ENCODE measurements at regions not wholly inside any gene's neighbourhood (a gene's known extent, or its start where the extent isn't known, plus 50 kb on each side); places are given as distances from the start of the nearest gene placed in this dataset.

DNA sequence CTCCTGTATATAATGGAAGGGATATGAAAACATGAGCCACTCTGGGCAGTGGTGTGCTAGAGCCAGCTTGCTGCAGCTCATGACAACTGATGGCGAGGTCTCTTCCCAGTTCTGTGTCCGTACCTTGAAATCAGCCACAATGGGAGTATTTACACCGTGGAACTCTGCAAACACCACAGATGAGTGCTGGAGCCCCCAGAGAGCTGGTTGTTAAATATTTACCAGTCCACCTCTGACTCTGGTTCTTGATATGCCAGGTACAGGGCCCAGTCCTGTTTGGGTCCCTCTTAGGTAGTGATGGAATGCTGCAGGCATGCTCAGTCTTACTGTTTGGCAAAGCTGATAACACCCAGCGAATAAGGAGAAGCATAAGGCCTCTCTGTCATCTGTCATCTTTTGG, 116.1 kb upstream of the GLI2 start:
- no peak for DNase-seq

DNA sequence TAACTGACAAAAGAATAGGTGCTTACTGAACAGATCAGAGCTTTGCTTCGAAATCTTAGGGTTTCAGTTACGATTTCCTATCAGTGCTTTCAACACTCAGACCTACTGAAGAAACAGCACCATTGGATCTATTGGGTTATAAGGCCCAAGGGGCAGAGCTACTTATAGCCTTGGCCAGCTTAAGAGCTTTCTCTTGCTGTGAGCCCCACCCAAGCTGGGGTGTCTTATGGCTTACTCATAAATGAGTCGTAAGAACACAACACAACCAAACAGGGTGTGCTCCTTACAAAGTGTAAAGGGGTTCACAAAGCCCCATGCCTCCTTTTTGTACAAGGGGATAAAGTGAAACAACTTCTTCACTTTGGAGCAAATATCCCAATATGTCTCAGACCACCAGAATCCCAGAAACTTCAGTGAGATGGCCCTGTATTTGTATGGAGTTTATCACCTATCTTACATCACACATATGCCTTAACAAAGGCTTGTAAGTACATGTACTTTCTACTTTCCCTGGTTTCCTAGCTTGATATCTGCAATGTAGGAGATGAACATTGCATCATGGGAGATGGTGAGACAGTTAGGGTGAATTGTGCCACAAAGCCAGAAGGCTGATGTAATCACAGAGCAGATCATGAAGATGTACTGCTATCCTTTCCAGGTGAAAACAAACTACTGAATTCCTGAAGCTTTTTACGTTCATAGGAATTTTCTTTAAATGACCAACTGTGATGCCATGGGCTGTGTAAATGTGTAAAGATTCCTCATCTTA, 115.5 kb upstream of the GLI2 start:
- DNase-seq: no peak

DNA sequence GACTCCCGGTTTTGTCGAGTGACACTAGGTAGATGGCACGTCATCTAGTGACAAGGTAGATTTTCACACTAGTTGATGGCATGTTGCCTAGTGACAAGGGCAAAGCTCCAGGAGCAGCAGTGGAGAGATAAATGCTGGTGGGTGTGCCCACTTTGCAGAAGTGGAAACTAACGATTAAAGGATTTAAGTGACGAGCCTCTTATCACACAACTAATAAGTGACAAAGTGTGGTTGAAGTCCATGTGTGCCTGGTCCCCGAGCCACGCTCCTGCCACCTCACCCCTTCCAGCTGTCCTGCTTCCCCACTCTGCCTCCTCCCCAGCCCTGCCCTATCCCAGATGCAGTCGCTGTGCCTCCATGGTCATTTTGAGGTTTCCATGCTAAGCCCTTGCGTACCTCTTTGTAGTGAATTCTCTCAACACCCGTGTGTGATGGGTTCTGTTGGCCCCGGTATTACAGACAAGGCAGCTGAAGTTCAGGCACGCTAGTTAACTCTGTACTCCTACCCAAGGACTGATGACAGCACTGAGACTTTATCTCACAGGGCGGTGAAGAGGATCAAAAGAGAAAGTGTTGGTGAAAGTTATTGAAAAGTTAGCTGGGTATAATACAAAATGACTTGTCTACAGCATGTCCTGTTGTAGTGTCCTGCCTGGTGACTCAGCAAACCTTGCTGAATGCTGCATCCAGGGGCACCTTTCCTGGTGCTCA, 113.4 kb upstream of the GLI2 start:
- DNase-seq: no peak

DNA sequence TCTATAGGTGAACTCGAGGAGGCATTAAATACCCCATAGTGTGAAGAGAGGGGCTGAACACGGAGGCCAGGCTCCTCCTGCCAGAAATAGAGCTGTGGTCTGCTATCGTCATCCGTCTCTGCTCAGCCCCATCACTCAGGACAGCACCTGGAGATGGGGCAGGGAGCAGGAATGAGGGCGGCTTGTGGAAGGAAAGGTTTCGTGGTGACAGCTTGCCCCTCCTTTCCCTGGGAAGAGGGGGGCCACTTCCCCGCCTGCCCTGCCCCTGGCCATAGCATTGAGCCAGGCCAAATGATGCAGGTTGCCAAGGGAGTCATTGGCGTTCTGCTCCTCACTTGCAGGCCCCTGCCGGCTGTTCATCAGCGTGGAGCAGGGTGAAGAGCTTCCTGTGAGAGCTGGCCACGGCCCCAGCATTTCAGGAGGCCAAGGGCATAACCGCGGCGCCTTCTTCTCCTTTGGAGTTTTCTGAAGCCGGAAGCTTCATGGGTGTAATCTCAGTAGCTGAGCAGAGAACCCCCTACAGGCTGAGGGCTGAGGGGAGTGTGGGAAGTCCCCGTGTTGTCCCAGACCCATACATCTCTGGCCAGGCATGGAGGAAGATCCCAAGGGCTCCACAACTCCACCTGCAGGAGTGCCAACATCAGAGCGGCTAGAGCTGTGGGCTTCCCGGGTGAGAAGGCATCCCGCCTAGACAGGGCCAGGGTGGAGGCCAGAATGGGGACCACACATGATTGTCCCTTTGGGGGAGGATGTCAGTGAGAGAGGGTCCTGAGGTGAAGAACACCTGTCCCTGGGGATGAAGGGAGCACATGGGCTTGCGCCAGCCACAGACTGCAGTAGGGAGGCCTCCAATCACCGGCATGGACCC, 112.5 kb upstream of the GLI2 start:
- DNase-seq: no peak

DNA sequence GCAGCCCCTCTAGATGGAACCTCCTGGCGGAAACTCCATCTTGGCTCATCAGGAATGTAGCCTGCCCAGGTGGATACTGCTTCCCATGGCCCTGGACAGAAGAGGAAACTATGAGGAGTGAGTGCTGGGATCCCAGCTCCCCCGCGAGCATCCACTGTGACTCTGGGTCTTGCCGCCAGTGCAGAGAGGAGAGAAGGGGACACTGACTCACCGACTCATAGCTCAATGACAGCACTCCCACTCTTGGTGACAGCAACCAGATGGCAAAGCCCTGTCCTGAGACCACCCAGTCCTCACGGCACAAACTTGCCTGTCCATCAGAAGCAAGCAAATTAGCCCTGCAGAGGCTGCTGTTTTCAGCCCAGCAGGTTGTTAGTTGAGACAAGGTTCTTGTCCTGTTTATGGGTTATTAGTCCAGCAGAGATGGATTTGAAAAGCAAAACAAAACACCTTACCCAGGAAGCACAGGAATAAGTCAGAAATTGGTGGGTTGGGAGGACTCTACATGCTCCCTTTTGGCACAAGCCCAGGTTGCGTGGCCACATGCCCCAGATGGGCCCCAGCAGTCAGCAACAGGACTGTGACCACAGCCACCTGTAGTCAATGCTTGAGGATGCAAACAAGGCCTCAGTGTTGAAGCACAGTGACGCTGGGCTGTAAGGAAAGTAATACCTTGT, 111.5 kb upstream of the GLI2 start:
- no peak for DNase-seq

DNA sequence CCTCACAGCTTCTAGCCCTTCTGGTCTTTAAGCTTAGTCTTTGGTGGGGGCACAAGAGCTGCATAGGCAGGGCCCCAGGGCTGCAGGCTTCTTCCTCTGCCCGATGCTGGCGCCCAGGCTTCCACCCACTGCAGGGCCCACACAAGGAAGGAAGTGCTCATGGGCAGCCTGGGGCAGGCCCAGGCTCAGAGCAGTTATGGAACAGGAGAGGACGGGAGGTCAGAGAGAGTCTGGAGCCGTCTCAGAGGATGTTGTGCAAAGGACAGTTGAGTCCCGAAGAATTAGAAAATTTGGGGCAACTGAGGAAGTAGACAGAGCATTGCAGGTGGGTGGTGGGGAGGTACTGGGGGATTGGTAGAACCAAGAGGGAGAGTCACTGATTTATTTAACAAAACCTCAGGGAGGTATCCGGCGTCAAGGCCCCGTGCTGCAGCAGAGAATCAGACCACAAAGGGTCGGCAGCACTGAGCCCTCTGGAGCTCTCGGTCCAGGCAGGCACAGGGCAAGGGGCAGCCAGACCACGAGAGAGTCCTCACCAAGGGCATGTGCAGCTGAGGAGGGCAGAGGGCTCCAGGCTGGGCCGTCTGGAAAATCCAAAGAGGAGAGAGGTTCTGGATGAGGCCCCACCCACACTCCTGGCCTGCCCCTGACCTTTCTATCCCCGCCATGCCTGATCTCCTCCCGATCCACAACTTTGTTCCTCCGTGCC, 110.8 kb upstream of the GLI2 start:
- no peak for DNase-seq

DNA sequence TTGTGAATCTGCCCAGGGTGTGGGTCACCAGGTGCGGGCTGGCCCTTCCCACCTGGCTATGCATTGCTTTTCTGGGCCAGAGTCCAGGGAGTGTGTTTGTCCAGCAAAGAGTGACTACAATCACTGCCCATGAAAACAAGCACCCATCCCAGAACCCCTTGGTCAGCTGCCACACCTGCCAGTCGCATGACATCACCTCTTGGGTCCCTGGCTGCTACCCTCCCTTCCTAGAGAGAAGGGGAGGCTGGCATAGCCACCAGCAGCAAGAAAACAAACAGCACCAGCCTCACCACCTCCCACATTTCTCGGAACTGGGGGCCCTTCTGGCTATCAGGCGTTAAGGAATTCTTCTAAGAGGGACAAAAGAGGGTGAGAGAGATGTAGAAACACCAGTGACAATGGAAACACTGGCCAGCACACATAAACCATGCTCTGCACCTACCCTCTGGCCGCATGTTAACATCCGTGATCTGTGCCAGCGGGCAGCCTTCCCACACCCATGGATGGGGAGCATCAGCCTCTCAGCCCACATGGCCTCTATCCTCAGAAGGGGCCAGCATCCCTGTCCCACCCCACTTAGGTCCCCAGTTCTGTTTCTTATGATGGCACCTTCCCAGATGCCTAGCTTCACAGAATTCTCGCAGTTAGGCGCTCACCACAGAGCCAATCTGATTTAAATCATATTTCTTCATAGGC, 109.7 kb upstream of the GLI2 start:
- no peak for DNase-seq

DNA sequence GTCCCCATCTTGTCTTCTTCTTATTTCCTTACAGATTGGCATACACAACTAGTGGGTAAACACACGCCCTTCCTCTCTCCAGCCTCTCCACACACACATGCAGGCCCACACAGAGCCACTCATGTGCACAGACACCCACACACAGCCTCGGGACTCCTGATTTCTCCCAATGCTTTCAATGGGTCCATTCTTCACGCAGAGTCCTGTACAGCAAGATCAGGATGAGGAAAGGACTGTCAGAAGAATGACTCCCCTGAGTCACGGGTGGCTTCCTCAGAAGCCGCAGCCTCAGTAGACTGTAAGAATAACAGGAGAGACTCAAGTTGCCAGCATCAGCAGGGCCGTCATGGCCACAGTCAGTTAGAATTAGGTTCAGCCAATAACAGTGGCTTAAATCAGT, 109.1 kb upstream of the GLI2 start:
- DNase-seq: no peak

DNA sequence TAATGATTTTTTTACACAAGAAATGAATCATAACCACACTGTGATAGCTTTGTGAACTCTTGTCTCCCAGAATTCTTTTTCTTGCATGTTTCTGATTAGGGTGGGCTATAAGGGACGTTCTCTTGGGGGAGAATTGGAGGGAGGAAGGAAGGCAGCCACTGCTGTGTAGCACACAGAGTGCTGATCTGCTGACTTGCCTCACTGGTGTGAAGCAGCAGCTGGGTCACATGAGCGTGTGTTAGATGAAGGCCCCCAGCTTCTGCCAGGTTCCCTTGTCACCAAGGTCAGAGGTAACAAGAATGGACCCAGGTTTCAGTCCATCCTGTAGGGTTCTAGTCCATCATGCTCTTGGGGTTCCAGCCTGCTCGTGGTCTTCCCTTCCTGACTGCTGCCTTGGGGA, 107.4 kb upstream of the GLI2 start:
- no peak for DNase-seq

DNA sequence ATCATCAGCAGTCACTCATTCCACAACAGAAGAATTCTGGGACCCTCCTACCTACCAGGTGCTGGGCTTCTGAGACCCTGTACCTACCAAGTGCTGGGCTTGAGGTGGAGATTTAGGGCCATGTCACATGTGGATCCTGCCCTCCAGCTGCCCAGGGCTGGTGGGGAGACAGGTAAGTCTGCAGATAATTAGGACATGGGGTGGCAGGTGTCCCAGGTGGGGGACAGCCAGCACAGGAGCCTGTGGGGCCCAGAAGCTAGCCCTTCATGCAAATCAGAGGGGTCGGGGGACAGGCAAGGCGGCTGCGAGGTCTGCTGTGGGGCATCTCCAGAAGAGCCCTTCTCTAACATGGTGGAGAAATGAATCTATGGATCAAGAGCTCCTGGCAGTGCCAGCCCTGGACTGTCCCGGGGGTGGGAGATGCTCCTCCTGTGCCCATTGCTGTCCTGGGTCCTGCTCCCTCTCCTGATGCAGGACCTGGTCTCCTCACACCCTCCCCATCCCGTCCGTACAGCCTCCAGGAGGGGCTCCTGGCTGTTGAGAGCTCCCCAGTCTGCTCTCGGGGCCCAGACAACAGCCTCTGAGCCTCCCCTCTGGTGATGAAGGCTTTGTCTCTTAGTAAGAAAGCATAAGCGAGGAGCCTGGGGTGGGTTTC, 106.3 kb upstream of the GLI2 start:
- DNase-seq: no peak

DNA sequence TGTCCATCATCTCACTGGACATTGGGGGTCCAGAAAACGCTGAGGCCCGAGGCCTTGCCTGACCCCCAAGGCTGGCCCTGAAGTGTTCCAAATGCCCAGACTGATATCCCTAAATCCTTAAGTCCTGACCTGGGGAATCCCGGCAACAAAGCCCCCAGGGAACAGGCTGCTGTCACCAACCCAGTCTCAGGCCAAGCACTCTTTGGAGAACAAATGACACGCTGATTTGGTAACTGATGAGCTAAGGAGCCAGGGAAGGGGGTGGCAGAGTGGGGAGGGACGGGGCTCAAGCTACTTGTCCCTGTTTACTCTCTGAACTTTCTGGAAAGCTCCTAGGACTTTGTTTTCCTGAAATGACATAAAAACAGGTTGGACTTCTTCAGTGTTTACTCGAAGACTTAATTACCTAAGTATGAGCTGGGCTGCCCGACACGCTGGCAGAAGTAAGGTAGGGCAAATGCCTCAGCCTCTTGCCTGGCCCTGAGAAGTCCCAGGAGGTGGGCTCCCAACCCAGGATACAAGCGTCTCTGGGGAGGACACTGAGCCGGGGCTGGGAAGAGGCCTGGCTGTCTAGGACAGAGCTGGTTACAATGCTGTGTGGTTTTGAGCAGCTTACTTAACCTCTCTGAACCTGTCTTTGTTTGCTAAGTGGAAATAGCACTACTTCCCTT, 105.5 kb upstream of the GLI2 start:
- DNase-seq: no peak

DNA sequence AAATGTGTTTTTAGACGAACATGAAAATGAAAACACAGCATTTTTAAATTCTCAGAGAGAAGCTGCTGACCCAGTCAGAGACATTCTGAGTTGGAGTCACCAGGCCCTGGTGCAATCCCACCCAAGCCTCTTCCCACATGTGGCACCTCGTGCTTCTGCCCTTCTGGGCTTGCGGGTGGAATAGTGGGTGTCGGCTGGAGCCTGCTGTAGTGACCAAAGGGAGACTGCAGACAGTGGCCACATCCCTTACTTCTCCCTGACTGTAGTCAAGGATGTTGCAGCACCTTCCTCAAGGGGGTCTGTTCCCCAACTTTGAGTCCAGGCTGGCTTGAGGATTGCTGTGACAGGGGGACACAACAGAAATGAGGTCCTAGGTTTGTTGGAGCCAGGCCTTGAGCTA, 104.4 kb upstream of the GLI2 start:
- DNase-seq: no peak

DNA sequence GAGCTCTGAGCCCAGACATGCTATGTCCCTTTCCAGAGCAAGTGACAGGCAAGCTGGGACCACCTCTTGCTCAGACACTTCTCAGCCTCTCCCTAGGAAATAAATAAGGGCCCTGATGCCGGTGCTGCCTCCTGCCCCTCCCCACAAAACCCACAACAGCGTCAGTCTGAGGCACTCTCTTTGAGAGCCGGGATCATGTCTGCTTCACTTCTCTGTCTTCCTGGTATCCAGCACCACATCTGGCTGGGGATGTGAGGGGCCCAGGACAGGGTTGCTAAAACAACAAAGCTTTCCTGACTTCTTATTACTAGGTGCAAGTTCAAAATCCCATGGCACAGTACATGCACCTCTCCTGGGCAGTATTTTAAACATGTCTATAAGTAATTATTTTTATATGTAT, 103.9 kb upstream of the GLI2 start:
- DNase-seq: no peak

DNA sequence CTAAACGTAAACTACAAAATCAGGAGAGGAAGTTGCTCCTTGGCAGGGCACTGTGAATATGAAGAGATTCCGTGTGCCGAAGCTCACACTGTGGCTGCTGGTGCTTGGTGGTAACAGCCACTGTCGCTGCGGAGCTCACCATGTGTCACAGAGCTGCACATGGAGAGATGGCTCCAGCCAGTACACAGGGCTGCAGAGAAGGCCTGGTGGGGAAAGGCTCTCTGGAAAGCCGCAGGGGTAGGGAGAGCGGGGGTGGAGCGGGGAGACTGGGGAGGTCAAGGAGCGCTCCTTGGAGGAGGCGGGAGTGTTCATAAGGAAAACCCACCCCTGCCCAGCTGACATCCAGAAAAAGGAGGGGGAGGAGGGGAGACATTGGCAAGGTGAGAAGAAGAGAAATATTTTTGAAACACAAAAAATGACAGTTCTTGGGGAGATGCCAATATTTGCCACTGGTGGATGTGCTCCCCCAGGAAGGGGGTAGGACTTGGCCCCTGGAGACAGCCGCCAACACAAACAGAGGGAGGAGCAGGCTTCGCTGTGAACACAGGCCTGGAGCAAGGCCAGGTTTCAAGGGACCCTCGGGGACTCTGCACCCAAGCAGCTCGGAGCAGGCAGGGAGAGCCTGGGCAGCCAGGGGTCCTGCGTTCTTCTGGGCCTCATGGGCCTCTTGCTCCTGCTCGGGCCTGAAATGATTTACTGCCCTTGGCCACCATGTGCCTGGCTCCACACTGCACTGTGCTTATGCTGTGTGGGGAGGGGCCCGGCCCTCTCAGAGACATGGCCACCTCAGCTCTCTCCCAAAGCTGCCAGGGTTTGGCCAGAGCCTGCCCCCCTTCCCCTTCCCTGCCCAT, 102.6 kb upstream of the GLI2 start:
- no peak for DNase-seq

DNA sequence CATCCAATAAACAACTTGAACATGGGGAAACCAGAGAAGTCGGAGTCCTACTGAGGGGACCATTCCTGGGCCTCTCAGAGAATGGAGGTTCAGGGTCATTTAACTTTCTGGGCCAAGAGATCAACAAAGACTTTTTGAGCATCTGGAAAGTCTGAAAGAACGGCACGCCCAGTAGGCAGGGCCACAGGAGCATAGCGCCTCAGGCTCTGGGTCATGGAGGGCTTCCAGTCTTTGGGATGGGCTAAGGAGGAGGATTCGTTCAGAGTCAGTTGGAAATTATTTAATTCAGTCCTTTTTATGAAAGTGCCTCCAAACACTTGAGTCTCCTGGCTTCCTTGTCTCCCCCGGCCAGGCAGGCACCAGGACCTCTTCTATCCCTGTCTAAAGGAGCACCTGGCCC, 101.1 kb upstream of the GLI2 start:
- no peak for DNase-seq

DNA sequence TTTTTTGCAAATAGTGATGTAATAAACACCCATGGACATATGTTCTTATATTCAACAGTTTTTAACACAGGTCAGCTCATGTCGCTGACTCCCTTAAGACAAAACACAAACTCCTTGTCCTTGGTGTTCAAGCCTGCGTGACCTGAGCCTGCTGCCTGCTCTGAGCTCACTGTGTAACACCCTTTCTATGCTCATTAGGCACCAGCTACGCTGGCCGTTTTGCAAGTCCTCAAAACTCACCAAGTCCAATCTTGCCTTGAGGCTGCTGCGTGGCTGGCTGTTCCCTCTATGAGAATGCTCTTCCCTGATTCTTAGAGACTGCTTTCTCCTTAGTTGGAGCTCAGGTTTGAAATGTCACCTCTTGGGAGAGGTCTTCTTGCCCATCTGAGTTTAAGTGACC, 100.5 kb upstream of the GLI2 start:
- no peak for DNase-seq

DNA sequence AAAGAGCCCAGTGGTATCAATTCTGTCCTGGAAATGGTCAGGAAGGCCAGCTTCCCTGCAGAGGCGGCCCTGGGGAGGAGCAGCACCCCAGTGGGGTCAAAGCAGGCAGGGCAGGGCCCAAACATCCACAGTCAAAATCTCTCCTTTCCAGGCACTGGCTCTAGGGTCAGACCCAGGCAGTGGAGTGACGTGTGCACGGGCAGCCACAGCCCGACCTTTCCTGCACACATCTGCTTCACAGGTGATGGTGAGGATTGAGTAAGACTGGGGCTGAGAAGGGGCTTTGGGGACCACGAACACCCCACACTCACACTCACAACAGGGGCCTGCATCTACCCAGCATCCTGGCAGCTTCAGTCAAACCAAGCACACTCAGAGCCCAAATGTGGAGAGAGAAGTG, 97.8 kb upstream of the GLI2 start:
- no peak for DNase-seq

DNA sequence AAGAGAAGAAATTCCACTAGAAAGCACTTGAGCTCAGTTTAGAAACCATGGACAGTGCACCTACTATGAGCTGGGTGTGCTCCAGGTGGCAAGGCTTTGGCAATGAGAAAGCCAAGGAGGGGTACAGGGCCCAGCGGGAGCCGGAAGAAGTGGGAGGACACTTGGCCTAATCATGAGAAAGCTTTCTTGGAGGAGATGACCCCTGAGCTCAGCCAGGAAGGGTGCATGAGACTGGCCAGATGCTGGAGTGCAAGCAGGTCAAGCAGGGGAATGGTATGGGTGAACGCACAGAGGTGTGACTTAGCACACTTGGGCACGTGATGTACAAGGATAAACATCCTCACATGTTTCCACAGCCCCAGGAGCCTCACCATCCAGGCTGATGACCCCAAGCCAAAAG, 97.2 kb upstream of the GLI2 start:
- DNase-seq: no peak

DNA sequence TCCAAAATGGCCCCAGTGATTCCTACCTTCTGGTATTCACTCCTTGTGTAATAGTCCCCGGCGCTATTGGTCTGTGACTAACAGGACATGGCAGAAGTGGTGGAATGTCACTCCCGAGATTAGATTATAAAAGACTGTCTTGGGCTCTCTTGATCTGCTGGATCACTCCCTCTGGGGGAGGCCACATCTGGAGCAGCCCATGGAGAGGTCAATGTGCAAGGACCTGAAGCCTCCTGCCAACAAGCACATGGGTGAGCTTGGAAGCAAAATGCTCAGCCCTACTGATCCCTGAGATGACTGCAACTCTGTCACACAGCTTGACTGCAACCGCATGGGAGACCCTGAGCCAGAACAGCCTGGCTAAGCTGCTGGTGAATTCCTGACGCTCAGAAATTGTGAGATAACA, 94.3 kb upstream of the GLI2 start:
- DNase-seq: no peak

DNA sequence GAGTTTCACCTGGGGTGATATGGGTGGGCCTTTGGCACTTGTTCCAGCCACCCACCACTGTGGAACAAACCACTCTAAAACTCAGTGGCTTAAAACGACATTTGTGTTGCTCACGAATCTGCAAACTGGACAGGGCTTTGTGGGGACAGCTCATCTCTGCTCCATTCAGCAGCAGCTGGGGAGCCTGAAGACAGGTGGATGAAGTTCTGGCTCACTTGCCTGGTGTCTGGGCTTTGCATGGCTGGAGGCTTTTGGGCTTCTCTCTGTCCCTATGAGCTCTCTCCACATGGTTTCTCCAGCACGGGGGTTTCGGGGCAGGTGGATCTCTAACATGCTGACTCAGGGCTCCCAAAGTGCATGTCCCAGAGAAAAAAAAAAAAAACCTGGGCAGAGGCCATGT, 93.0 kb upstream of the GLI2 start:
- DNase-seq: no peak

Data from T1000 (cell line).